ENCODE measurements at regions not wholly inside any gene's neighbourhood (a gene's known extent, or its start where the extent isn't known, plus 50 kb on each side); places are given as distances from the start of the nearest gene placed in this dataset.

GRCh38 chr13:103349211-103349980, 283.2 kb upstream of the SLC10A2 start (continued):
- no peak for TF ChIP-seq CEBPB (IDR thresholded peaks at IDR 0.05; ENCODE audit: low read depth, low read length)
- no peak for TF ChIP-seq CREB1 (IDR thresholded peaks at IDR 0.05)
